ENCODE measurements at regions not wholly inside any gene's neighbourhood (a gene's known extent, or its start where the extent isn't known, plus 50 kb on each side); places are given as distances from the start of the nearest gene placed in this dataset.

DNA sequence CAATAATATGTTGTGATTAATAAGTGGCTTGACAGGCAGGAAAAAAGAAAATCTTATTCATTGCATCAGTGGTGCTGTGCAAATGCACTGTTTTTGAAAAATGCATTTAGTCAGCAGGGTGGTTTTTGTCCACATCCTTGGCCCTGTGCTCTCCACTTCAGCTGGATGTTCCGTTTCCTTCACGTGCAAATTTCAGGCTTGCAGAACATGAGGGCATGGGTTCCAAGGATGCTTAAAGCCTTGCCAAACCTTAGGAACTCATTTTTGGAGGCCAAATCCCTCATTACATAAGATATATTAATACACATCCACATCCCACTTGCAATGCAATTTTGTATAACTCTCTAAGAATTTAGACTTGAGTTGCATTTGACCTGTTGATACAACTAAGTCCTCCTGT is 410.1 kb downstream of the PRDM2 start:
- no peaks in the 10 kb centered on the region for H3K9me3 ChIP-seq (ENCODE audit: low read depth)
- no peaks in the 10 kb centered on the region for H3K79me2 ChIP-seq
- H3K9me2 ChIP-seq (replicated peaks; ENCODE audit: insufficient read depth), result no peaks in the 10 kb centered on the region
- WGBS (ENCODE audit: low lambda C conversion rate, missing lambda C conversion rate), result 95% methylated on average over 2 of the region's 2 CpGs
- H3K4me2 ChIP-seq, result no peak overlapping the region
- H2AFZ ChIP-seq, result no peak overlapping the region
- no peak overlapping the region for H3K27ac ChIP-seq
- TF ChIP-seq EZH2phosphoT487 (IDR thresholded peaks at IDR 0.05; ENCODE audit: low read depth, severe bottlenecking, unreplicated experiment) (no peak), CTCF (IDR thresholded peaks at IDR 0.05; ENCODE audit: poor library complexity) (no peak), EZH2 (IDR thresholded peaks at IDR 0.05; ENCODE audit: borderline replicate concordance) (no peak)
- H3K4me1 ChIP-seq (ENCODE audit: insufficient read depth), result no peaks in the 10 kb centered on the region
- no peaks in the 10 kb centered on the region for H3K36me3 ChIP-seq (replicated peaks; ENCODE audit: insufficient read depth, low read depth)
- H3K27me3 ChIP-seq, result no peaks in the 10 kb centered on the region
- no peak overlapping the region for H3K4me3 ChIP-seq
- H4K20me1 ChIP-seq (ENCODE audit: insufficient read depth, poor library complexity, severe bottlenecking), result no peaks in the 10 kb centered on the region
- no peak for DNase-seq (ENCODE audit: low spot score)

GRCh38 chr1:14111121-14111520 is 411.1 kb downstream of the PRDM2 start:
- 71% methylated on average over 5 of the region's 5 CpGs for WGBS (ENCODE audit: low lambda C conversion rate, missing lambda C conversion rate)
- H3K79me2 ChIP-seq, result no peaks in the 10 kb centered on the region
- TF ChIP-seq CTCF (IDR thresholded peaks at IDR 0.05; ENCODE audit: poor library complexity) (no peak), EZH2 (IDR thresholded peaks at IDR 0.05; ENCODE audit: borderline replicate concordance) (no peak), EZH2phosphoT487 (IDR thresholded peaks at IDR 0.05; ENCODE audit: low read depth, severe bottlenecking, unreplicated experiment) (no peak)
- no peaks in the 10 kb centered on the region for H3K9me2 ChIP-seq (replicated peaks; ENCODE audit: insufficient read depth)
- DNase-seq (ENCODE audit: low spot score), result no peak
- no peaks in the 10 kb centered on the region for H3K9me3 ChIP-seq (ENCODE audit: low read depth)
- no peaks in the 10 kb centered on the region for H3K27me3 ChIP-seq
- H3K27ac ChIP-seq, result no peak overlapping the region
- no peak overlapping the region for H3K4me2 ChIP-seq
- no peak overlapping the region for H2AFZ ChIP-seq
- H3K4me3 ChIP-seq, result no peak overlapping the region
- H3K36me3 ChIP-seq (replicated peaks; ENCODE audit: insufficient read depth, low read depth), result no peaks in the 10 kb centered on the region
- H3K4me1 ChIP-seq (ENCODE audit: insufficient read depth), result no peaks in the 10 kb centered on the region
- no peaks in the 10 kb centered on the region for H4K20me1 ChIP-seq (ENCODE audit: insufficient read depth, poor library complexity, severe bottlenecking)

DNA sequence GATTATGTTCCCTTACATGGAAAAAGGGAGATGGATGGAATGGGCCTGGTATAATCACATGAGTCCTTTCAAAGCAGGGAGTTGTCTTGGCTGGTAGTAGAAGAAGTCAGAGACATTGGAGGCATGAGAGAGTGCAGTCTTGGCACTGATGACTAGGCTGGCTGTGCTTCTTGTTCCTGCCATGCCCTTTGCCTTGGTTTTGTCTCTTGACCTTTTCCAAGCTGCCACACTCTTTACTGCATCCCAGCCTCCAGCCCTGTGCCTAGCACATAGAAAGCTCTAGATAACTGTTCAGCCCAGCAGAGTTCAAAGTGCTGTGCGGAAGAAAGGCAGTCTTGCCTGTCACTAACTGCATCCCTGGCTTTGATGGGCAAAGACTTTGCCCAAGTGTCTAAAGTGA is 412.6 kb downstream of the PRDM2 start:
- Histone ChIP-seq H3K4me3 (no peak overlapping the region), H3K36me3 (replicated peaks; ENCODE audit: insufficient read depth, low read depth) (no peaks in the 10 kb centered on the region), H3K27me3 (no peaks in the 10 kb centered on the region), H3K4me2 (no peak overlapping the region), H3K79me2 (no peaks in the 10 kb centered on the region), H3K27ac (no peak overlapping the region), H3K4me1 (ENCODE audit: insufficient read depth) (no peaks in the 10 kb centered on the region), H4K20me1 (ENCODE audit: insufficient read depth, poor library complexity, severe bottlenecking) (no peaks in the 10 kb centered on the region), H3K9me2 (replicated peaks; ENCODE audit: insufficient read depth) (no peaks in the 10 kb centered on the region), H3K9me3 (ENCODE audit: low read depth) (no peaks in the 10 kb centered on the region), H2AFZ (no peak overlapping the region)
- 92% methylated on average over 1 of the region's 1 CpG for WGBS (ENCODE audit: low lambda C conversion rate, missing lambda C conversion rate)
- no peak for TF ChIP-seq EZH2 (IDR thresholded peaks at IDR 0.05; ENCODE audit: borderline replicate concordance)
- TF ChIP-seq EZH2phosphoT487 (IDR thresholded peaks at IDR 0.05; ENCODE audit: low read depth, severe bottlenecking, unreplicated experiment), result no peak
- no peak for TF ChIP-seq CTCF (IDR thresholded peaks at IDR 0.05; ENCODE audit: poor library complexity)
- DNase-seq (ENCODE audit: low spot score), result no peak

DNA sequence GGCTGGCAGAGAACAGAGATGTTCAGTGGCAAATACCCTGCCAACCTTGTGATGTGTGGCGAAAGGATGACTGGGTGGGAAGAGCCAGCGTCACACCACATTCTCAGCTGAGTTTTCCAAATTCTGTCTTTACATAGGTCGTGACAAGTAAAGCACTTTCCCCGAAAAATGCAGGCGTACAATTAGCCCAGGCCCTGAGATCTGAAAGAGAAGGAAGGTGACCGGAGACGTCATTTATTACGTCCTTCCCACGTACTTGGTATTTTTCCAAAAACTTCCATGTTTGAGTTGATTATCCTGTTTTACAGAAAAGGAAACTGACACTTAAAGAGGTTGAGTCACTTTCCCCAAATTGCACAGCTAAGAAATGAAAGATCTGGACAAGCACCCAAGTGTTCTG is 413.3 kb downstream of the PRDM2 start:
- H3K4me1 ChIP-seq (ENCODE audit: insufficient read depth), result no peaks in the 10 kb centered on the region
- H3K27me3 ChIP-seq, result no peaks in the 10 kb centered on the region
- H3K27ac ChIP-seq, result no peak overlapping the region
- no peak overlapping the region for H2AFZ ChIP-seq
- H3K4me3 ChIP-seq, result no peak overlapping the region
- H3K36me3 ChIP-seq (replicated peaks; ENCODE audit: insufficient read depth, low read depth), result no peaks in the 10 kb centered on the region
- H3K79me2 ChIP-seq, result no peaks in the 10 kb centered on the region
- no peak for DNase-seq (ENCODE audit: low spot score)
- H4K20me1 ChIP-seq (ENCODE audit: insufficient read depth, poor library complexity, severe bottlenecking), result no peaks in the 10 kb centered on the region
- no peak overlapping the region for H3K4me2 ChIP-seq
- no peaks in the 10 kb centered on the region for H3K9me2 ChIP-seq (replicated peaks; ENCODE audit: insufficient read depth)
- H3K9me3 ChIP-seq (ENCODE audit: low read depth), result no peaks in the 10 kb centered on the region
- no peak for TF ChIP-seq EZH2phosphoT487 (IDR thresholded peaks at IDR 0.05; ENCODE audit: low read depth, severe bottlenecking, unreplicated experiment)
- TF ChIP-seq EZH2 (IDR thresholded peaks at IDR 0.05; ENCODE audit: borderline replicate concordance), result no peak
- TF ChIP-seq CTCF (IDR thresholded peaks at IDR 0.05; ENCODE audit: poor library complexity), result no peak
- WGBS (ENCODE audit: low lambda C conversion rate, missing lambda C conversion rate), result 83% methylated on average over 9 of the region's 9 CpGs

All from hepatocyte (in vitro differentiated cells).